WI38 (cell line): ENCODE measurements at regions not wholly inside any gene's neighbourhood (a gene's known extent, or its start where the extent isn't known, plus 50 kb on each side); places are given as distances from the start of the nearest gene placed in this dataset.

Source experiments
- H3K4me3 ChIP-seq: 2 replicates; pipeline ENCODE4 v1.5.1; 2011; ENCODE audit warnings: low read depth, mild to moderate bottlenecking, control low read depth, low read length
- TF ChIP-seq, protein P1 (sequence below): IDR thresholded peaks from 2 replicates; pipeline ENCODE4 v1.5.1; 2012; ENCODE audit warnings: low read depth, mild to moderate bottlenecking, control low read depth, low read length

DNA sequence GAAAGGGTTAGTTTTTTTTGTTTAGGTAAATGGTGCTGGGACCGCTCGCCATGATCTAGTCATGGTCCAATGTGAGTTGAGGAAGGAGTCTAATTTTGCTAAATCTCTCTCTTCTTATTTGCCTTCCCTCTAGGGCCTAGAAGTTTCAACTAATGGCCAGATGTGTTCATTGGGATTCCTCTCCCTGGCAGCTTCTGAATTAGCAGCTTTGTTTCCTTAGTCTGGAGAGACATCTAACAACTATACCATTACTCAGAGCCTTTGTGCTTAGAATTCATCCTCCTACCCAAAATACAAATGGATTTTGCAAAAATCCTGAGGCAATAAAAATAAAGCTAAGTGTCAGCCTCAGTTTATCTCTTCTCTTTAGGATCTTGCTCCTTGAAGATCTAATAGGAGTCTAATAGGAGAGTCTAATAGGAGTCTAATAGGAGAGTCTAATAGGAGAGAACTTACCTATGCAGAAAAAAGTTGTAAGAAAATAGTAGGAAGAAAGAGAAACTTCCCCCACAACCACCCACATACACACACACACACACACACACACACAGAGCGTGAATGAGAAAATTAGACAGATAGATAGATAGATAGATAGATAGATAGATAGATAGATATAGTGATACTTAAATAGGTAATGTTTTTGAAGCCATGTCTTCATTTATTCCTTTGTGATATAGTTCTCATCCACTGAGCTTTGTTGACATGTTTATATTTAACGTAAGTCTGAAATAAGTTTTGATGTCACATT is 980.5 kb upstream of the CNTN5 start:
- no peak overlapping the region for H3K4me3 ChIP-seq
- TF ChIP-seq, protein P1, sequence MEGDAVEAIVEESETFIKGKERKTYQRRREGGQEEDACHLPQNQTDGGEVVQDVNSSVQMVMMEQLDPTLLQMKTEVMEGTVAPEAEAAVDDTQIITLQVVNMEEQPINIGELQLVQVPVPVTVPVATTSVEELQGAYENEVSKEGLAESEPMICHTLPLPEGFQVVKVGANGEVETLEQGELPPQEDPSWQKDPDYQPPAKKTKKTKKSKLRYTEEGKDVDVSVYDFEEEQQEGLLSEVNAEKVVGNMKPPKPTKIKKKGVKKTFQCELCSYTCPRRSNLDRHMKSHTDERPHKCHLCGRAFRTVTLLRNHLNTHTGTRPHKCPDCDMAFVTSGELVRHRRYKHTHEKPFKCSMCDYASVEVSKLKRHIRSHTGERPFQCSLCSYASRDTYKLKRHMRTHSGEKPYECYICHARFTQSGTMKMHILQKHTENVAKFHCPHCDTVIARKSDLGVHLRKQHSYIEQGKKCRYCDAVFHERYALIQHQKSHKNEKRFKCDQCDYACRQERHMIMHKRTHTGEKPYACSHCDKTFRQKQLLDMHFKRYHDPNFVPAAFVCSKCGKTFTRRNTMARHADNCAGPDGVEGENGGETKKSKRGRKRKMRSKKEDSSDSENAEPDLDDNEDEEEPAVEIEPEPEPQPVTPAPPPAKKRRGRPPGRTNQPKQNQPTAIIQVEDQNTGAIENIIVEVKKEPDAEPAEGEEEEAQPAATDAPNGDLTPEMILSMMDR = no peak

DNA sequence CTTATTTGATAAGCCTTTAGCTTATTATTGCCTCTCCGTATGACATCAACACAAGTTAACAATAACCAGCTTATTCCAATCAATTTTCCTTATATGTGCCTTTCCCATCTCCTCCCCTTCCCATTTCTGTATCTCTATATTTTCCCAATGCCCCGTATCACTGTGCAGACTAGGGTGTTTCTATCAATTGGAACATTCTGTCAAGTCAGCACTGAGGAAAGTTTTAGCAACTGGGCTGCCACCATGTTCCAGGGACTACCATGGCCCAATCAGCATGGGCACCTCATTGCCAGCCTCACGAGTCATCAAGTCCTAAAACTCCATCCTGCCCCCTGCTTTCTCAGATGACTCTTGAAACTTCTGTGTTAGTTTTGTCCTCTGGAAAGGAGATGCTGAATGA is 973.1 kb upstream of the CNTN5 start:
- TF ChIP-seq, protein P1 = no peak
- H3K4me3 ChIP-seq = no peak overlapping the region

DNA sequence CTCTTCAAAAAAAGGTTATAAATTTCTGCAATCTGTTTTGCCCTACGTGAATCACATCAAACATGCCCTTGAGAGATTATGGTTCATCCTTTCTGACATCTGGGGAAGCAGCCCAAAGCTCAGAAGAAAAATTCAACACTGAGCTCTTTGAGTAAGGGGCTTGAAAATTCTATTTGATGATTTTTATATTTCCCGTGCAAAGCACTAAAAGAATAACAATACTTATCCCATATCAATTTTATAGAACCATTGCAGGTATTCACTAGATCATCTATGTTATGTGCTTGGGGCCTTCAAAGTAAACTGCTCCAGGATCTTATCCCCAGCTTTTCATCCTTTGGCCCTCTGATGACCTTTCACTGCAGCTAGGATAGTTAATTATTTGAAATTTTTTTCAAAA is 966.9 kb upstream of the CNTN5 start:
- TF ChIP-seq, protein P1 = no peak
- no peak overlapping the region for H3K4me3 ChIP-seq

DNA sequence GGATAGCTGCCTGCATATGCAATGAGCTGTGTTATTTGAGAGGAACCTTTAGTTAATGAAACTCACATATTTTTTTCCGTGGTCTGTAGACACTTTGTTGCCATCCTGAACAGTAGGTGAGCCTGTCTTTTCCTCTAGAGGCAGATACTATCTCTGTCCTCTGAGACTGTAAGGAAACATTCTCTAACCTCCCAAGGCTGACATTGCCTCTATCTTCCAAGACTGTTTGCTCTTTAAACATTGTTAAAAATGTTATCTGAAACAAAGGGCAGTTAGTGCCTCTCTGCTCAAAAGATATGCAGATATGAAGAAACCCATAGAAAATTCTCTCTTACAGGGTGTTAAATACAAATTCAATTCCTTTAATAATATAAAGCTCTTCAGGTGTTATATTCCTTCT is 963.8 kb upstream of the CNTN5 start:
- TF ChIP-seq, protein P1 = no peak
- H3K4me3 ChIP-seq = no peak overlapping the region

DNA sequence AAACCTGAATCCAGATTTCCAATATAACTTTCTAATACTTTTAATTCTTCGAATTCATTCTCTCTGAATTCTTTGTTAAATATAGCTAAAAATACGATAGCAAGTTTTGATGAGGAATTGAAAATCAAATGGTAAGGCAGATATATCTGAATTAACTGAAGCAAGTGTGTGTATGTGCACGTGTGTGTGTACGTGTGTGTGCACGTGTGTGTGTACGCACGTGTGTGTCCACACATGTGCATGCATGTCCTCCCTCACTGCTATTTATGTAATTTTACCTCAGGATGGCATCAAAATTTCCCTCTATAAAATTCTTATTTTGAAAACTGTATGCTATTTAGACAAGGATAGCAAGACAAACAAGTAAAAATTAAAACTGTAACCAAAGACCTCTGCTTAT is 961.3 kb upstream of the CNTN5 start:
- TF ChIP-seq, protein P1 = no peak

DNA sequence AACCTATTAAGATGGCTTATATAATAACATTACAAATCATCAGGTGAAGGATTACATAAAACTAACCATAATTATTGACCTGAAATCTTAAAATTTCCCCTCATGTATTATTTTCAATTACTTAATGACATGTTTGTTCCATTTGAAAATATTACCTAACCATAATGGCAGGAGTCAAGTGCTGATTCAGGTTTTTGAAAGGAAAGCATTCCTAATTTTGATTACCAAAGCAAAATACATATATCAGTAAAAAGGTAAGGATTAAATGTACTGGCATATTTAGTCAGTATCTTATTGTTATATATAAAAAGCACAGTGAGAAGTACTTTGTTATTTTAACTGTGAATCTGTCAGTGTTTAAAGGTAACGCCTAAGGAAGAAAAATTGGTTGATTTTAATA is 960.0 kb upstream of the CNTN5 start:
- H3K4me3 ChIP-seq = no peak overlapping the region
- TF ChIP-seq, protein P1 = no peak

More for the DNA sequence above, 961.3 kb upstream of the CNTN5 start:
- no peak overlapping the region for H3K4me3 ChIP-seq

DNA sequence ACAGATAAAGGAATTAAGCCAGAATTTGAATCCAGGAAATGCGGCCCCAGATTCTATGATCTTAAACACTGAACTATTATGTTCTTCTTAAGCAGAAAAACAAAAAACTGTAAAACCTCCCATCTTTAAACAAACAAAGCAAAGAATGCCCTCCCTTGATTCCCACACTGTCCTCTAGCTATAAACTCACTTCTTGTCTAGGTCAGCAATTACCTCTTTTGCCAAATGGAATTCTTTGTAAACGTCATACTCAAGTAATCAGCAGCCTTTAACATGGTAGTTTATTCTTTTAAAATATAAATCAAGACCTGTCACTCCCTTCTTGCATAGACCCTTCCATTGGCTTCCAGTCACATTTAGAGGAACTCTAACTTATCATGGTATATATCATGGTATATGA is 958.9 kb upstream of the CNTN5 start:
- TF ChIP-seq, protein P1 = no peak
- no peak overlapping the region for H3K4me3 ChIP-seq
